ENCODE measurements at regions not wholly inside any gene's neighbourhood (a gene's known extent, or its start where the extent isn't known, plus 50 kb on each side); places are given as distances from the start of the nearest gene placed in this dataset.
A peak's percentile ranks its signal among the peaks of the same experiment; 100 is the strongest.

DNA sequence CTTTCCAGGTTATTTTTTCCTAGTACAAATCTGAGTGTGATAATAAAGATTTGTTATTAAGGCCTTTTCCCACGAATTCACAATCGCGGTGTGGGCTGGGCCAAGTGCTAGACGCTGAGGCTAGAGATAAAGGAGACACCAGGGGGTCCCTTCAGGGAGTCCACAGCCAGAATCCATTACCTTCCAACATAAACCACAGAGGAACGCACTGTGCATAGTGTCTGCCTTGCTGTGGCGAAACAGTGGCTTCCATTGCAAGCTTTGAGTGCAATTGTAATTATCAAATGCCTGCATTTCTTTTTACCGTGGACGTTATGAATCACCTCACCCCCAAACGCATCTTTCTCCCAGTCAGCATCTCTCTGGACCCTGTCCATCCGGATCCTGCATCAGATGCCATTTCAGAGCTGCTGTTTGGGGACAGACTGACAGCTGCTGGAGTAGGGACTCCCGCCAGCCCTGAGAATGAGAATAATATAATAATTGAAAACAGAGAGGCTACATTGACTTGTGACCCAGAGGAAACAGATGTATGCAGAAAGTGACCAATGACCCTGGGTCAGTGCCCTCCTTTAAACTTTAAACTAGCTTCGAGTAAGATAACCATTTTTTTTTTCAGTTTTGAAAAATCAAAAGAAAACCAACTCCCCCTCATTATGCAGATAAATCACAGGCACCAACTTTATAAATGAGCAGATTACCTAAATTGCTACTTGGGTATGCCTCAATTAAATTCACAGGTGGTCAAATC, 456.2 kb upstream of the NRP1 start:
- peak in 1 of 2 donors; percentile 13 for DNase-seq
- H3K4me1 ChIP-seq, result peaks cover 0 to 14% (median 0%) of the 10 kb centered on the region in 9 donors
- ATAC-seq, result peak in 5 of 8 donors; percentile 24 to 55 (median 29)
- H3K4me3 ChIP-seq, result no peak overlapping the region
- TF ChIP-seq, protein P1, sequence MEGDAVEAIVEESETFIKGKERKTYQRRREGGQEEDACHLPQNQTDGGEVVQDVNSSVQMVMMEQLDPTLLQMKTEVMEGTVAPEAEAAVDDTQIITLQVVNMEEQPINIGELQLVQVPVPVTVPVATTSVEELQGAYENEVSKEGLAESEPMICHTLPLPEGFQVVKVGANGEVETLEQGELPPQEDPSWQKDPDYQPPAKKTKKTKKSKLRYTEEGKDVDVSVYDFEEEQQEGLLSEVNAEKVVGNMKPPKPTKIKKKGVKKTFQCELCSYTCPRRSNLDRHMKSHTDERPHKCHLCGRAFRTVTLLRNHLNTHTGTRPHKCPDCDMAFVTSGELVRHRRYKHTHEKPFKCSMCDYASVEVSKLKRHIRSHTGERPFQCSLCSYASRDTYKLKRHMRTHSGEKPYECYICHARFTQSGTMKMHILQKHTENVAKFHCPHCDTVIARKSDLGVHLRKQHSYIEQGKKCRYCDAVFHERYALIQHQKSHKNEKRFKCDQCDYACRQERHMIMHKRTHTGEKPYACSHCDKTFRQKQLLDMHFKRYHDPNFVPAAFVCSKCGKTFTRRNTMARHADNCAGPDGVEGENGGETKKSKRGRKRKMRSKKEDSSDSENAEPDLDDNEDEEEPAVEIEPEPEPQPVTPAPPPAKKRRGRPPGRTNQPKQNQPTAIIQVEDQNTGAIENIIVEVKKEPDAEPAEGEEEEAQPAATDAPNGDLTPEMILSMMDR (IDR thresholded peaks at IDR 0.05), result no peak
- intact Hi-C loops (cut with DNase I), result no loop called here
- 34 to 57% methylated on average over 12 of the region's 12 CpGs for WGBS, 2 donors
- no peaks in the 10 kb centered on the region for H3K27me3 ChIP-seq
- no peaks in the 10 kb centered on the region for H3K36me3 ChIP-seq
- no peak overlapping the region for H3K27ac ChIP-seq
- H3K9me3 ChIP-seq, result peaks cover 0 to under 1% (median 0%) of the 10 kb centered on the region in 11 donors

DNA sequence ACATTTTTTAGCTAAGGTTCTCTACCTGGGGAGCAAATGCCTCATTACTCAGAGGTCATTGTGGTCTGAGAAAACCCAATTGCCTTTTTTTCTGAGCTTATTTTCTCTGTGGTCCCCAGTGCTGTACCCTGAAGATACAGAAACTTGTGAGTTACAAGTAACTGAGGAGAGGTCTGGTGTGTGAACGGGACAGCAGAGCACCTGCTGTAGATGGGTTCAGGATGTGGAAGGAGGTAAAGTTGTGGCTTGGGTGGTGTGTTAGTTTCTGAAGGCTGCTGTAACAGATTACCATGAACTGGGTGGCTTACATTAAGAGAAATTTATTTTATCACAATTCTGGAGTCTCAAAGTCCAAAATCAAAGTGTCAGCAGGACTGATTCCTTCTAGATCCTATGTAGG, 449.1 kb upstream of the NRP1 start:
- Histone ChIP-seq H3K36me3 (no peaks in the 10 kb centered on the region), H3K27me3 (no peaks in the 10 kb centered on the region), H3K4me1 (peaks cover 0 to 4% (median 0%) of the 10 kb centered on the region in 9 donors), H3K27ac (no peak overlapping the region), H3K4me3 (no peak overlapping the region), H3K9me3 (peaks cover 0 to 13% (median 0%) of the 10 kb centered on the region in 11 donors)
- WGBS, 2 donors, result 95 to 96% methylated on average over 1 of the region's 1 CpG
- DNase-seq, result no peak
- intact Hi-C loops (cut with DNase I), result no loop called here
- no peak for ATAC-seq
- TF ChIP-seq, protein P1 (IDR thresholded peaks at IDR 0.05), result no peak

DNA sequence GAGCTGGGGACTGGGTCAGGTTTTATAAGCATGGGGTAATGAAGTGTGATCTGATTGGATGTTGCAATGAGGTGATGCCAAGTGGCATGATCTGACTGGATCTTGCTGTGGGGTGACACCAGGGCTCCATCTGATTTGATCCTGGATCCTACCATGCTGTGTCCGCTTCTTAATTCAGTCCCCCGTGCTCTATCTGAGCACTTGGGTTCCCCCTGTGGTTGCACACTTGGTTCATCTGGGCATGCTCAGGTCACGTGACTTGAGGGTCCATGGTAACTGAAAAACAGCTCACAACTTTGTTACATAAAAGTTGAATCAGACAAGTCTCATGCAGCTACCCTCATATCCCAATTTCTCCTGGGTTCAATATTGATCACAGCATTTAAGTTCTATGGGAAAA, 448.6 kb upstream of the NRP1 start:
- WGBS, 2 donors, result 96 to 100% methylated on average over 3 of the region's 3 CpGs
- Histone ChIP-seq H3K36me3 (no peaks in the 10 kb centered on the region), H3K9me3 (peaks cover 0 to 13% (median 0%) of the 10 kb centered on the region in 11 donors), H3K4me3 (no peak overlapping the region), H3K4me1 (peaks cover 0 to 4% (median 0%) of the 10 kb centered on the region in 9 donors), H3K27ac (no peak overlapping the region), H3K27me3 (no peaks in the 10 kb centered on the region)
- intact Hi-C loops (cut with DNase I), result no loop called here
- TF ChIP-seq, protein P1 (IDR thresholded peaks at IDR 0.05), result no peak
- no peak for ATAC-seq
- no peak for DNase-seq

DNA sequence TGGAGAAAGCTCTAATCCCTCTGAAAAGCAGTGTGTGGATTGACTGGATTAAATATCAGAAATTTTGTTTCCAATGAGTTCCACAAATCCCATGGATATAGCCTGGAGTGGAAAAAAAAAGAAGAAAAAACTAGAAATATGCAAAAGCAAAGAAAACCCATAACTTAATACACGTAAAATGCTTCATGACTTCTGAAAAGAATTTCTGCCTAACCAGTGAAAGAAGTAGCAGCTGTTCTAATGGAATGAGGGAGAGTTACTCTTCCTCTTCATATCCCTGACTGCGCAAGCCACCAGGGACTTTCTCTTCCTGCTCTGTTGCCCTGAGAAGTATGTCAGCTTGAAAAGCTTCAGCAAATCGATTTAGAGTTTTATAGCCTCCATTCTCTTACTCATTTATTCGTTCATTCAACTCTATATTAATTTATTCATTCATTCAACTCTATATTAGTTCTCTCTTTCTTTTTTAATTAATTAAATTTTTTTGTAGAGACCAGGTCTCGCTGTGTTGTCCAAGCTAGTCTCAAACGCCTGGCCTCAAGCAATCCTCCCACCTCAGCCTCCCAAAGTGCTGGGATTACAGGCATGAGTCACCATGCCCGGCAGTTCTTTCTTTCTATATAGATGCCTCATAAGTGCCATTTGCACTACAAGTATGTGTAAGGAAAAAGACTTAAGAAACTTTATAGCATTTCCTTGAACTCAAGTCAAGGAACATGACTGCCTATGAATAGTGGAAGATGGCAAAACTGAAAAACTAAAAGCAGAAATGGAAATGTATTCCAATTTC, 447.3 kb upstream of the NRP1 start:
- Histone ChIP-seq H3K36me3 (no peaks in the 10 kb centered on the region), H3K9me3 (peaks cover 0 to 13% (median 0%) of the 10 kb centered on the region in 11 donors), H3K27me3 (no peaks in the 10 kb centered on the region), H3K4me3 (no peak overlapping the region), H3K27ac (no peak overlapping the region), H3K4me1 (peaks cover 0 to 4% (median 0%) of the 10 kb centered on the region in 9 donors)
- intact Hi-C loops (cut with DNase I), result no loop called here
- ATAC-seq, result peak in 3 of 8 donors; percentile 47 to 59 (median 48)
- 70 to 71% methylated on average over 7 of the region's 7 CpGs for WGBS, 2 donors
- no peak for DNase-seq
- TF ChIP-seq, protein P1 (IDR thresholded peaks at IDR 0.05), result no peak
